Spleen (tissue), 7 donors: ENCODE measurements at regions not wholly inside any gene's neighbourhood (a gene's known extent, or its start where the extent isn't known, plus 50 kb on each side); places are given as distances from the start of the nearest gene placed in this dataset.

Experiments
- CTCF ChIP-seq, 11 experiments: fragments of 200-600 bp in 7 of 11; fragments of 450-650 bp in 4 of 11; sonication (generic) in 4 of 11; IDR thresholded peaks in 8 of 11; conservative IDR thresholded peaks in 3 of 11; 1 replicate in 7 of 11; 2 replicates in 4 of 11; pipeline versions ENCODE4 v1.4.0 to v1.8.0; 2016 to 2021; ENCODE audit warnings: antibody characterized with exemption in 11 of 11, inconsistent platforms in 4 of 11, mild to moderate bottlenecking in 1 of 11
- POLR2A ChIP-seq, 3 donors: fragments of 450-650 bp; IDR thresholded peaks; one replicate each; pipeline ENCODE4 v1.5.1; 2017; ENCODE audit warnings: antibody characterized with exemption in 3 of 3, mild to moderate bottlenecking in 1 of 3
- donor health status: DM: no; HTN: no; CAD: no; lungs with moderate emphysema.
- donor health status: DM: no; HTN: no; CAD: no.
- donor health status: DM: no; HTN: no; CAD: no.

GRCh38 chr13:111897846-111898215 is 169.1 kb upstream of the SOX1 start:
- no peak for TF ChIP-seq POLR2A (IDR thresholded peaks at IDR 0.05)
- no peak for TF ChIP-seq CTCF (IDR thresholded peaks at IDR 0.05 in 8 of 11, conservative IDR thresholded peaks at IDR 0.05 in 3 of 11)
